HUES48 (cell line): ENCODE measurements at regions not wholly inside any gene's neighbourhood (a gene's known extent, or its start where the extent isn't known, plus 50 kb on each side); places are given as distances from the start of the nearest gene placed in this dataset.

Experiments used
- H3K27ac ChIP-seq: one replicate; pipeline ENCODE4 v1.7.0; 2013; ENCODE audit warnings: low read depth, low read length, inconsistent platforms
- H3K27me3 ChIP-seq: 2 replicates; pipeline ENCODE4 v1.6.1; 2013; ENCODE audit warnings: mild to moderate bottlenecking, low read length; ENCODE audit not compliant: control insufficient read depth, insufficient read depth
- H3K36me3 ChIP-seq: 2 replicates; pipeline ENCODE4 v1.6.1; 2013; ENCODE audit warnings: low read length; ENCODE audit not compliant: control insufficient read depth, insufficient read depth
- H3K4me1 ChIP-seq: 2 replicates; pipeline ENCODE4 v1.6.1; 2013; ENCODE audit warnings: mild to moderate bottlenecking, low read length; ENCODE audit not compliant: control insufficient read depth, insufficient read depth
- H3K4me3 ChIP-seq: 2 replicates; pipeline ENCODE4 v1.5.1; 2013; ENCODE audit warnings: mild to moderate bottlenecking, low read depth, low read length
- H3K9ac ChIP-seq: 2 replicates; pipeline ENCODE4 v1.6.1; 2013; ENCODE audit warnings: mild to moderate bottlenecking, low read depth, low read length, moderate library complexity
- H3K9me3 ChIP-seq: 2 replicates; pipeline ENCODE4 v1.6.1; 2013; ENCODE audit warnings: low read length; ENCODE audit not compliant: control insufficient read depth, insufficient read depth

DNA sequence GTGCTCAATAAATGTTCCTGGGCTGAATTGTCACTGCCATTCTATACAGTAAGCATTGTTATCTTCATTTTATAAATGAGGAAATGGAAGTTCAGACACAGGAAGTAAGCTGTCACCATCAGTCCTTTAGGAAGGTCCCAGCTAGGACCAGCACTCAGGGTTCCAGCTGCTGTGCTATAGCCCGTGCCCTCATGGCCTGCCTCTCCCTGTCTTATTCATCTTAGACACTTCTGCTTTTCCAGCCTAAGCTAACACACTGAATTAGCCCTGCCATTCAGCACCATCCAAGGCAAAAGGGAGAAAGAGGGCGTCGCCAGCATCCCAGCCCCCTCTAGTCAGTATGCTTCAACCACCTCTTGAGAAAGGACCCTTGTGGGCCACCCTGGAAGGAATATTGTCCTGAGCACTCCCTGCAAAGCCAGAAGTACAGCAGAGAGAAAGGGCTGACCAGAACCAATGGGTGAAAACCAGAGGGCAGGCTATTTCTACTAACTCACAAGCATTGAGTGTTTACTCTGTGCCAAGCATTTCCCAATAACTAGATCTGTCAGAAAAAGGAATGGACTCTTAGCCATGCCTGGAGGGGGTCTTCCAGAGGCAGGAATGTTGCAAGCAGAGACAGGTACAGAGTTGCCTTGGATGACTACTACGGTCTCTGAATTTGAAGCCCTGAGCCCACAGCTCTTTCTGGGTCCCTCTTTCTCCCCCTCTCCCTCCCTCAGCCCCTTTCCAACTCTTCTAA, 77.9 kb upstream of the NFIA start:
- Histone ChIP-seq H3K27me3 (no peaks in the 10 kb centered on the region), H3K27ac (no peak overlapping the region), H3K4me3 (no peak overlapping the region), H3K36me3 (no peaks in the 10 kb centered on the region), H3K9ac (no peak overlapping the region), H3K4me1 (peaks cover 35% of the 10 kb centered on the region), H3K9me3 (no peaks in the 10 kb centered on the region)

DNA sequence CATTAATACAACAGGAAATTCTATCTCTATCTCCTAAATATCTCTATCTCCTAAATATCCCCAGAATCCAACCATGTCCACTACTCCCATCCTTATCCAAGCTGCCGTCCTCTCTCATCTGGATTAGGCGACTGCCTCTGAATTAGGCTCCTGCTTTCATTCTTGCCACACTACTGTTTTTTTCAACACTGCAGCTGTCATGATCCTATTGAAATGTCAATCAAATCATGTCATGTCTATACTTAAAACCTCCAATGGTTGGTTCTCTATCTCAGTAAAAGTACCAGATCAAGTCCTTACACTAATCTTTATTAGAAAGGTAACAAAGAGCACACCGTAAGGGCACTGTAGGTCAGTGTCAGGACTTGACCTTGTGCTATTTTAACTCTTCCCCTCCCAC, 82.0 kb upstream of the NFIA start:
- no peak overlapping the region for H3K27ac ChIP-seq
- no peaks in the 10 kb centered on the region for H3K36me3 ChIP-seq
- H3K9ac ChIP-seq = no peak overlapping the region
- H3K4me1 ChIP-seq = peaks cover 16% of the 10 kb centered on the region
- H3K27me3 ChIP-seq = no peaks in the 10 kb centered on the region
- no peak overlapping the region for H3K4me3 ChIP-seq
- no peaks in the 10 kb centered on the region for H3K9me3 ChIP-seq

DNA sequence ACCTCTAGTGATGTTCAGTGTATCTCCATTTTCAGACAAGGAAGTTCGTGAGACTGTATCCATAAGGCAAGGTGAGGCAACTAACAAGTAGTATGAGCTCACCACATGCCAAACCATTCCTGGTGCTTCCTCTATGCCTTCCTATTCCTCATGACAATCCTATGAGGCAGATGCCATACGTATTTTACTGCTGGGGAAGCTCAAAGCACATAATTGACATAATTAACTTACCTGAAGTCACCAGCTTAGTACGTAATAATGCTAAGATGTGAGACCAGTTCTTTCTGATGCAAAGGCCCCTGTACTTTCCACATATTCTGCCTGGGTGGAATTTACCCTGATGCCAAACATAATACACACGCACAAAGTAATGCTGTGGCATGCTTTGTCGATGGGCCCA, 83.6 kb upstream of the NFIA start:
- Histone ChIP-seq H3K9ac (no peak overlapping the region), H3K27me3 (no peaks in the 10 kb centered on the region), H3K4me1 (peaks cover 7% of the 10 kb centered on the region), H3K36me3 (no peaks in the 10 kb centered on the region), H3K27ac (no peak overlapping the region), H3K4me3 (no peak overlapping the region), H3K9me3 (no peaks in the 10 kb centered on the region)

DNA sequence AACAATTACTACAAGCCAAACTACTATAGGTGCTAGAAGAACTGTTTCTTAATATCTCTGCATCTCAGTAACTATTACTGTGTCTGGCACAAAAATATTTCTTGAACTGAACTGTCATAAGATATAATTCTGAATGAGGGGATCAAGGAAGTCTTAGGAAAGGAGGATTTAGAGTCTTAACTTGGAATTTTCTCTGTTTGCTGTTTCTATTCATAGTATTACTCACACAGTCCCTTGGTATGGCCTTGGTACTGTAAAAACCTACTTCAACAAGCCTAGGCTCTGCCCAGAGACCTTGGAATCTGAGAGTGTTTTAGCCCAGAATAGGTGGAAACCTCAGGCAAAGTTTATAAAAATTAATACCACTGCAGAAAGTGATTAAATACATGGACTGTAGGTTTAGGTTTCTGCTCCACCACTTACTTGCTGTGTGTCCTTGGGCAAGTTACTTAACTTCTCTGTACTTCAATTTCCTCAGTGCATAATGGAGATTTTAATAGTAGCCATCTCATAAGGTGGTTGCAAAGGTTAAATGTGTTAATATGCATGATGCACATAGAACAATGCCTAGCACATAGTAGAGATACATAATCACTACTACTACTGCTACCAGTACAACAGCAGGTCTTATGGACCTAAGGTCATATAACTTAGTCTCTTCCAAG, 87.4 kb upstream of the NFIA start:
- H3K9me3 ChIP-seq = no peaks in the 10 kb centered on the region
- no peak overlapping the region for H3K27ac ChIP-seq
- no peaks in the 10 kb centered on the region for H3K36me3 ChIP-seq
- peaks cover 4% of the 10 kb centered on the region for H3K4me1 ChIP-seq
- no peaks in the 10 kb centered on the region for H3K27me3 ChIP-seq
- H3K9ac ChIP-seq = no peak overlapping the region
- no peak overlapping the region for H3K4me3 ChIP-seq

DNA sequence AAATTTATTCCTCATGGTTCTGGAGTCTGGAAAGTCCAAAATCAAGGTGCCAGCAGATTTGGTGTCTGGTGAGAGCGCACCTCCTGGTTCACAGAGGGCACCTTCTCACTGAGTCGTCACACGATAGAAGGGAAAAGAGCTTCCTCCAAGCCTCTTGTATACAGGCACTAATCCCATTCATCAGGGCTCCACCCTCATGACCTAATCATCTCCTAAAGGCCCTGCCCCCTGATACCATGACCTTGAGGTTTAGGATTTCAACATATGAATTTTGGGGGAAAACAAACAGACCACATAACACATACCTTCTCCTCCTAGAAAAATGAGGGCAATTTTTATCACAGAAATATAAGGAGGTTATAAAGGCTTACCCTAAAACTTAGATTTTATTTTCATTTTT, 88.0 kb upstream of the NFIA start:
- Histone ChIP-seq H3K4me3 (no peak overlapping the region), H3K36me3 (no peaks in the 10 kb centered on the region), H3K9ac (no peak overlapping the region), H3K4me1 (peaks cover 4% of the 10 kb centered on the region), H3K9me3 (no peaks in the 10 kb centered on the region), H3K27ac (no peak overlapping the region), H3K27me3 (no peaks in the 10 kb centered on the region)

DNA sequence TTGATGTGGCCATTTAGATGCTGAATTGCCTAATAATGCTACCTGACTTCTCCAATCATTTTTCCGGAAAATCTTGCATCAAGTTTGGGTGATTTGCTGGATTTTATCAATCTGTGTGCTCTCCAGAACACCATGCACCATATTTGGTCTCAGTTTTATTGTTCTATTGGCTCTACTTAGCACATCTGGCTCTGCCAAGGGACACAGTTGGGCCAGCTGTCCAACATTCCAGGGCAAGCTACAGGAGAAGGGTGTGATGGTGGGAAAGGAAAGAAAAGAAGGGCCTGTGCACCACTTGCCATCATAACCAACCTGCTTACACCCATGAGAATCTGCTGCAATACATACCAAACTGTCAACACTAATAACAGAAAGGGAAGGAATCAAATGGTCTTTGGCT, 90.2 kb upstream of the NFIA start:
- H3K9me3 ChIP-seq = no peaks in the 10 kb centered on the region
- H3K4me1 ChIP-seq = peaks cover 4% of the 10 kb centered on the region
- H3K27me3 ChIP-seq = no peaks in the 10 kb centered on the region
- H3K9ac ChIP-seq = no peak overlapping the region
- H3K4me3 ChIP-seq = no peak overlapping the region
- H3K36me3 ChIP-seq = no peaks in the 10 kb centered on the region
- H3K27ac ChIP-seq = no peak overlapping the region

DNA sequence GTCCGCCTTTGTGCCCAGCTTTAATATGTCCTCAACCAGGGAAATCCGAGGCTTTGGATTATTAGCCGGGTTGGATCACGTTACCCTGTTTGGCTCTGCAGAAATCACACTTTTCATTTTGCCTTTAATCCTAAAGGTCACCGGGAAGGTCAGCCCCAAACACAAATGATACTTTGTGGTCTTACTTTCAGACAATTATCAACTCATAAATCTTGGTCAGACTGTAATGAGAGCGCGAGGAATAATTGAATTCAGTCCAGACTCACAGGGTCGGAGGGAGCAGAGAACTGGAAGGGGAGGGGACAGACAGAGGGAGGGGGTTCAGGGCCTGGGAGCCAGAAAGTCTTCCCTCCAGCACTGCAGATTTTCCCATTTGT, 91.7 kb upstream of the NFIA start:
- Histone ChIP-seq H3K4me1 (peaks cover 4% of the 10 kb centered on the region), H3K36me3 (no peaks in the 10 kb centered on the region), H3K27me3 (no peaks in the 10 kb centered on the region), H3K9me3 (no peaks in the 10 kb centered on the region), H3K27ac (no peak overlapping the region), H3K4me3 (no peak overlapping the region), H3K9ac (no peak overlapping the region)

DNA sequence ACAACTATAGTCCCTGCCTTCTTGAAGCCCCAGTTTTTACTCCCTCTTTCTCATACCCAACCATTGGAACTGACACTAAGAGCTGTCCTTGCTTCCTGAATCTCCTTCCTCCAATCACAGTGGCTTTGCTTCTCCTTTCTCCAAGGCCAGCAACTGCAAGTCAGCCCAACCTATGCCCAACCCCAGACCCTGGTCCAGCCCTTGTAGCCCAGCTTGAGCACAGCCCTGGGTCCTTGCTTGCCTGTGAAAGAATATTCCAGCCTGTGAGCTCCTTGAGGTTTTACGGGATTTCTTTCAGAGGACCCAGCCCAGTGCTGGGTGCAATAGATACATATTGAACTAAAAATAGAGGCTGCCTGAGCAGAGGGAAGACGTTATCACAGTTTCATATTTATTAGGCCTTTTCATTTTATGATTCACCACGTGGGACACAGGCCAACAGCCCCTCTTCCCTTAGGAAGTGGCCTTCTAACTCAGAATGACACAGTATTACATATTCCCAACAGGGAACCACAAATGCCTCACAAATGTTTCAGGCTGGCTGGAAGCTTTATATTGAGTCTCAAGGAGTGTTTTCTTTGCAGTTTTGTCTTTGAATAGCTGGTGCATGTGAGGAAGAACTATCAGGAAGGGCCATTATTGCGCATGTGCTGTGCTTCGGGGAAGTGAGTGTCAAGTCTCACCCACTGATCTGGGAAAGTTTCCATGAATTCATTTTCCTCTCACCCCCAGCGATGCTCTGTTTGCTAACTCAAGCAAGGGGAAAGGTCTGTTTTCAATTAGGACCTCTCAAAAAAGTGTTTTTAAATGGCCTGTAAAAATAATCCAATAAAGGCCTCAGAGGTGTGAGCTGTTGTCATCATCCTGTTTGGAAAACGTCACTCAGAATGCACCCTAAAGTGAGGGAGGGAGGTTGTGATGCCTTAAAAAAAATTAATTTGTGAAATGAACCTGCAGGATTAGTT, 92.3 kb upstream of the NFIA start:
- Histone ChIP-seq H3K27ac (no peak overlapping the region), H3K4me3 (no peak overlapping the region), H3K36me3 (no peaks in the 10 kb centered on the region), H3K27me3 (no peaks in the 10 kb centered on the region), H3K4me1 (peaks cover 4% of the 10 kb centered on the region), H3K9me3 (no peaks in the 10 kb centered on the region), H3K9ac (no peak overlapping the region)

DNA sequence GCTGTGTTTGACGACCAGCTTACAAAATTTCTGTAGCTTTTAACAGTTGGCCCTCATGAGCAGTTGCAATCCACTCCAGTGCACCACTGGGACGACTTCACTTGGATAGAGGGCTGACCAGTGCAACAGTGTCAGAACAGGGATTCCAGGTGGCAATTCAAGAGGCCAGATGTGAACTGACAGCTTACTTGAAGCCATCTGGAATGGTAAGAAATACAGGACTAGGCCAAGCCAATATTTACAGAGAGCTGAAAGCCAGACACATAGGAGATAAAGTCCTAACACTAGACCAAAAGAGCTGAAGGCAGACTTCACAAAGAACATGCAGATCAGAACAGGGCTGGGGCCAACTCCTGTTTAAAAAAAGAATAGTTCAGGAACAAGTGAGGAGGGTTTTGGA, 93.5 kb upstream of the NFIA start:
- Histone ChIP-seq H3K27ac (no peak overlapping the region), H3K9me3 (no peaks in the 10 kb centered on the region), H3K36me3 (no peaks in the 10 kb centered on the region), H3K27me3 (no peaks in the 10 kb centered on the region), H3K9ac (no peak overlapping the region), H3K4me1 (no peaks in the 10 kb centered on the region; the same call in 1 of the 2 replicates), H3K4me3 (no peak overlapping the region)

DNA sequence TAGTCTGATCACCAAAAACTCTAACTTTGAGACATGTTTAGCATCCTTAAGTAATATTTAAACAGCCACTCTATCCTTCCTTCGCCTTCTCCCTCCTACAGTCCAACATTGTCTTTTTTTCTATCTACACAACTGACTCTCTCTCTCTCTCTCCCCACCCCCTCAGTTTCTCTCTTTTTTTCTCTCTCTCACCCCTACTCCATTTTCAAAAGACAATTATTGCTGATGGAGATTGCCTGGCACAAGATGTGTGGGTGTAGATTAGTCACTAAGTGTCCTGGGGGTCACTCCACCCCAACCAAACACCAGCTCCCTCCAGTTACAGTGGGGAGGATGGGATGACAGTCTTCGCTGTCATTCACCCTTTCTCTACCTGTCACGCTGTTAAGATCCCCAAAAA, 94.5 kb upstream of the NFIA start:
- no peak overlapping the region for H3K9ac ChIP-seq
- no peaks in the 10 kb centered on the region for H3K27me3 ChIP-seq
- no peak overlapping the region for H3K4me3 ChIP-seq
- H3K4me1 ChIP-seq = no peaks in the 10 kb centered on the region
- no peaks in the 10 kb centered on the region for H3K9me3 ChIP-seq
- no peaks in the 10 kb centered on the region for H3K36me3 ChIP-seq
- no peak overlapping the region for H3K27ac ChIP-seq
